ENCODE measurements at regions not wholly inside any gene's neighbourhood (a gene's known extent, or its start where the extent isn't known, plus 50 kb on each side); places are given as distances from the start of the nearest gene placed in this dataset.
A peak's percentile ranks its signal among the peaks of the same experiment; 100 is the strongest.

GRCh38 chr15:36428102-36428845, 151.2 kb upstream of the CDIN1 start:
- H3K4me3 ChIP-seq = no peak overlapping the region
- DNase-seq (ENCODE audit: low read depth in 1 of 2, low spot score in 1 of 2) (peak; percentile 66 to 96), FAIRE-seq (peak; percentile 43), ATAC-seq (peak; percentile 98 to 100)
- WGBS (ENCODE audit: missing lambda C conversion rate) = 2% methylated on average over 4 of the region's 4 CpGs
- peak overlapping the region; percentile 67 for H3K4me2 ChIP-seq
- H3K27ac ChIP-seq = peak overlapping the region; percentile 84 to 95
- POLR2A ChIA-PET = no interaction called here
- CTCF ChIA-PET = interaction anchor here (0.6 to 1.1 kb wide), 2 partner anchors 18 to 26 kb away, joined by 3 read pairs; no protein-coding TSS in a partner anchor
- H3K4me1 ChIP-seq = peaks cover 30% of the 10 kb centered on the region
- peaks cover 7% of the 10 kb centered on the region; the same call in 1 of the 3 replicates for H3K9me3 ChIP-seq
- TF ChIP-seq HOXA7 (CRISPR knock-in tag; IDR thresholded peaks at IDR 0.05) (no peak), ZNF302 (CRISPR knock-in tag; IDR thresholded peaks at IDR 0.05) (no peak), TP53 (CRISPR knock-in tag; IDR thresholded peaks at IDR 0.05) (no peak), MAX (IDR thresholded peaks at IDR 0.05) (peak; percentile 56; the same call in 1 of the 2 replicates), EHMT2 (IDR thresholded peaks at IDR 0.05; ENCODE audit: low read depth) (no peak), EHF (CRISPR knock-in tag; IDR thresholded peaks at IDR 0.05) (no peak), MYC (IDR thresholded peaks at IDR 0.05; ENCODE audit: borderline replicate concordance, low read length) (no peak), CHD4 (IDR thresholded peaks at IDR 0.05; ENCODE audit: borderline replicate concordance) (no peak), NPAS2 (CRISPR knock-in tag; IDR thresholded peaks at IDR 0.05; ENCODE audit: borderline replicate concordance) (no peak), EP300 (IDR thresholded peaks at IDR 0.05) (peak; percentile 44 to 67; a peak in 2 of 5 replicates), JUN (IDR thresholded peaks at IDR 0.05) (peak; percentile 60 to 72; a peak in 2 of 5 replicates), BHLHE40 (IDR thresholded peaks at IDR 0.05; ENCODE audit: low read depth, low read length) (no peak), SREBF2 (IDR thresholded peaks at IDR 0.05) (no peak), TFCP2L1 (CRISPR knock-in tag; IDR thresholded peaks at IDR 0.05) (no peak), REST (IDR thresholded peaks at IDR 0.05) (no peak), POLR2AphosphoS2 (conservative IDR thresholded peaks at IDR 0.05; ENCODE audit: low read length) (no peak), KDM5A (IDR thresholded peaks at IDR 0.05) (no peak), RNF2 (IDR thresholded peaks at IDR 0.05; ENCODE audit: borderline replicate concordance, low read depth) (no peak), ESRRA (IDR thresholded peaks at IDR 0.05; ENCODE audit: borderline replicate concordance, low read length) (no peak), HOXB13 (CRISPR knock-in tag; IDR thresholded peaks at IDR 0.05; ENCODE audit: low read depth) (peak; percentile 59; the same call in 1 of the 2 replicates), SMC3 (IDR thresholded peaks at IDR 0.05) (no peak), CHD2 (IDR thresholded peaks at IDR 0.05; ENCODE audit: low read length, partially characterized antibody) (no peak), RCOR1 (IDR thresholded peaks at IDR 0.05; ENCODE audit: low read depth, low read length) (no peak), FOSB (CRISPR knock-in tag; IDR thresholded peaks at IDR 0.05) (no peak), NFE2L2 (conservative IDR thresholded peaks at IDR 0.05; ENCODE audit: low read length) (peak; percentile 81)
- TF ChIP-seq, protein P1, sequence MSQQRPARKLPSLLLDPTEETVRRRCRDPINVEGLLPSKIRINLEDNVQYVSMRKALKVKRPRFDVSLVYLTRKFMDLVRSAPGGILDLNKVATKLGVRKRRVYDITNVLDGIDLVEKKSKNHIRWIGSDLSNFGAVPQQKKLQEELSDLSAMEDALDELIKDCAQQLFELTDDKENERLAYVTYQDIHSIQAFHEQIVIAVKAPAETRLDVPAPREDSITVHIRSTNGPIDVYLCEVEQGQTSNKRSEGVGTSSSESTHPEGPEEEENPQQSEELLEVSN (IDR thresholded peaks at IDR 0.05; ENCODE audit: borderline replicate concordance, low read depth) = no peak
- TF ChIP-seq, protein P2, sequence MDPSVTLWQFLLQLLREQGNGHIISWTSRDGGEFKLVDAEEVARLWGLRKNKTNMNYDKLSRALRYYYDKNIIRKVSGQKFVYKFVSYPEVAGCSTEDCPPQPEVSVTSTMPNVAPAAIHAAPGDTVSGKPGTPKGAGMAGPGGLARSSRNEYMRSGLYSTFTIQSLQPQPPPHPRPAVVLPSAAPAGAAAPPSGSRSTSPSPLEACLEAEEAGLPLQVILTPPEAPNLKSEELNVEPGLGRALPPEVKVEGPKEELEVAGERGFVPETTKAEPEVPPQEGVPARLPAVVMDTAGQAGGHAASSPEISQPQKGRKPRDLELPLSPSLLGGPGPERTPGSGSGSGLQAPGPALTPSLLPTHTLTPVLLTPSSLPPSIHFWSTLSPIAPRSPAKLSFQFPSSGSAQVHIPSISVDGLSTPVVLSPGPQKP (IDR thresholded peaks at IDR 0.05; ENCODE audit: low read depth, low read length) = no peak
- TF ChIP-seq, protein P3, sequence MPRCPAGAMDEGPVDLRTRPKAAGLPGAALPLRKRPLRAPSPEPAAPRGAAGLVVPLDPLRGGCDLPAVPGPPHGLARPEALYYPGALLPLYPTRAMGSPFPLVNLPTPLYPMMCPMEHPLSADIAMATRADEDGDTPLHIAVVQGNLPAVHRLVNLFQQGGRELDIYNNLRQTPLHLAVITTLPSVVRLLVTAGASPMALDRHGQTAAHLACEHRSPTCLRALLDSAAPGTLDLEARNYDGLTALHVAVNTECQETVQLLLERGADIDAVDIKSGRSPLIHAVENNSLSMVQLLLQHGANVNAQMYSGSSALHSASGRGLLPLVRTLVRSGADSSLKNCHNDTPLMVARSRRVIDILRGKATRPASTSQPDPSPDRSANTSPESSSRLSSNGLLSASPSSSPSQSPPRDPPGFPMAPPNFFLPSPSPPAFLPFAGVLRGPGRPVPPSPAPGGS (IDR thresholded peaks at IDR 0.05) = 0 out of 3 replicates have a peak, but pooled peaks have one; percentile 34
- TF ChIP-seq, protein P4, sequence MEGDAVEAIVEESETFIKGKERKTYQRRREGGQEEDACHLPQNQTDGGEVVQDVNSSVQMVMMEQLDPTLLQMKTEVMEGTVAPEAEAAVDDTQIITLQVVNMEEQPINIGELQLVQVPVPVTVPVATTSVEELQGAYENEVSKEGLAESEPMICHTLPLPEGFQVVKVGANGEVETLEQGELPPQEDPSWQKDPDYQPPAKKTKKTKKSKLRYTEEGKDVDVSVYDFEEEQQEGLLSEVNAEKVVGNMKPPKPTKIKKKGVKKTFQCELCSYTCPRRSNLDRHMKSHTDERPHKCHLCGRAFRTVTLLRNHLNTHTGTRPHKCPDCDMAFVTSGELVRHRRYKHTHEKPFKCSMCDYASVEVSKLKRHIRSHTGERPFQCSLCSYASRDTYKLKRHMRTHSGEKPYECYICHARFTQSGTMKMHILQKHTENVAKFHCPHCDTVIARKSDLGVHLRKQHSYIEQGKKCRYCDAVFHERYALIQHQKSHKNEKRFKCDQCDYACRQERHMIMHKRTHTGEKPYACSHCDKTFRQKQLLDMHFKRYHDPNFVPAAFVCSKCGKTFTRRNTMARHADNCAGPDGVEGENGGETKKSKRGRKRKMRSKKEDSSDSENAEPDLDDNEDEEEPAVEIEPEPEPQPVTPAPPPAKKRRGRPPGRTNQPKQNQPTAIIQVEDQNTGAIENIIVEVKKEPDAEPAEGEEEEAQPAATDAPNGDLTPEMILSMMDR (IDR thresholded peaks at IDR 0.05) = no peak
